HG02840 (cell line): ENCODE measurements at regions not wholly inside any gene's neighbourhood (a gene's known extent, or its start where the extent isn't known, plus 50 kb on each side); places are given as distances from the start of the nearest gene placed in this dataset.

Experiments
- ATAC-seq: cut with Tn5 transposase; IDR thresholded peaks from one replicate; pipeline ENCODE4 v1.9.1; 2021; ENCODE audit warnings: mild to moderate bottlenecking, moderate library complexity, moderate number of reproducible peaks; ENCODE audit not compliant: unreplicated experiment, low FRiP score

DNA sequence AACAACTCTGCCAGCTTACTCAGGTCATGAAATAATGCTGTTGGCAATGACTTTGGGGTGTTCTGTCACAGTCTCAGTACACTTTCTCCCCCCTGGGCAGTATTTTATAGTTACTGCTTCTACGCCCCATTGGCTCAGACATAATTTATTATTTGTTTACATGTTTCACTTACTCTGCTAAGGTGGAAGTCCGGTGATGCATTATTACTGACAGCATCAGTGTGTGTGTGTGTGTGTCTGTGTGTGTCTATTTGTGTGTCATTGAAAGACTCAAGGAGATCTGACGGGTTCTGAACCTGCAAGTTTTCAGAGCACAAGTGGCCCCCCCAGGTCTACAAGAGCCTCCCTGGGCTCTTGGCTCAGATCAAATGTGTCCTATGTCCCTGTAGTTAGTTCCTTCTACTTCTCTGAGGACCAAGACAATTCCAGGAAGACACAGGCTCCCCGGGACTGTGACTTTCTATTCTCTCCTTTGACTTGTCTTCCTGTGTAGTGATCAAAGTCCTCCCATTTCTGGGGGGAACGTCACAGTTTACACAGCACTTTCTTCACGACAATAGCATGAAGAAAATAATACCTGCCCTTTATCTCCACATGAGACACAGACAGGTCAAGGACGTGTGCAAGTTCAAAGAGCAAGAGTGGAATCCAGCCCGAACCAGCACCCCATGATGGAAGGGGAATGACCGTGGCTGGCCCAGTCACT, 283.7 kb upstream of the GATB start:
- ATAC-seq, result no peak

GRCh38 chr4:152041295-152041694, 280.5 kb upstream of the GATB start:
- ATAC-seq, result no peak

DNA sequence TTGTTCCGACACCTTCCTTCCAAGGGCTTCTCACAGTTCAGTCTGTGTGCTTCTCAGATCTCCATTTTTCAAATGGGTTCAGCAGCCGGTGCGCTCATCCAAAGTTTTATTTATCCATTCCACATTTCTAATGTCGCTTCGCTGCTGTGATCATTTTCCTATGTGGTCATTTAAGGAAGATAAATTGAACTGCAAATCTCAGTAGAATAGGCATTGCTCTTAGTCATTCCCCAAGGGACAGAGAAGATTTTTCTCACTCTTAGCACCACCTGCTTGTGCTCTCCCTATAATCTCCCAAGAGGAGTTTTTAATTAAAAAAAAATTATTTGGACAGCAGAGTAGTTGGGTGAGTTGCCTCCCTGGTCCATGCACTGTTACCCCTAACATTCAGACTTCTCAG, 278.9 kb upstream of the GATB start:
- ATAC-seq, result no peak

DNA sequence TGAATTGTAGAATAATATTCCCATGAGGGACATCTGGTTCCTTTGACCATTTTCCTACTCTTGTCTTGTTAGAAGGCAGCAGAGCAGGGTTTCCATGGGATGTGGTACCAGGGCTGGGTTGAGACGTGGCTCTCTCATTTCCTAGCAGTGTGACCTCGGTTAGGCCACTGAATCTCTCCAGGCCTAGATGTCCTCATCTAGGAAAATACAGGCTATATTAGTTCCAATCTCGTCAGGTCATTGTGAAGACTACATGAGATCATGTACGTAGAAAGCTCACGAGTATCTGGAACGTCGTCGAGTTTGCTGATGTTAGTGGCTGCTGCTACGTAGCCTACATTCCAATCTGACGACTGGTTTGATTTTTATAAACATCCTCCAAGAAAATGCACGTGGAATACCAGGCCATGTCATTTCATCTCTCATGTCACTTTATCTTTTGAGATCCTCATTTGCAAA, 278.2 kb upstream of the GATB start:
- ATAC-seq, result no peak

DNA sequence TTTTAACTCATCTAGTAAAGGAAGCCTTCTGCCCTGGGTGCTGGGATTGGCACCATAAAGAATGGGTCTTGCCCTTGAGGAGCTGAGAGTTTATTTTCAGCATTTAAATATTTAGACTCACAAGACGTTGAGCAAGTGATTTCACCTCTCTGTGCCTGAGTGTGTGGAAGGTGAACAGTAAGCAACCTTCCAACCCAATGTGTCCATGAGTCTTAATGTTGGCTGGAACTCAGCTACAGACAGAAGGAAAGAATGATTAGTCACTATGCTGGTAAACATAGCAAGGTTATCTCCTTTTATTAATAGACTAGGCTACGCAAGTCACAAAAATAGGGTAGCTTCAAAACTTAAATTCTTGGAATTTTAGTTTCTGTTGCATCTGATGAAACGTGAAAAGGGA, 277.4 kb upstream of the GATB start:
- ATAC-seq, result no peak

- ATAC-seq, result no peak
These were observed 276.6 kb upstream of the GATB start for GRCh38 chr4:152037435-152037834.

DNA sequence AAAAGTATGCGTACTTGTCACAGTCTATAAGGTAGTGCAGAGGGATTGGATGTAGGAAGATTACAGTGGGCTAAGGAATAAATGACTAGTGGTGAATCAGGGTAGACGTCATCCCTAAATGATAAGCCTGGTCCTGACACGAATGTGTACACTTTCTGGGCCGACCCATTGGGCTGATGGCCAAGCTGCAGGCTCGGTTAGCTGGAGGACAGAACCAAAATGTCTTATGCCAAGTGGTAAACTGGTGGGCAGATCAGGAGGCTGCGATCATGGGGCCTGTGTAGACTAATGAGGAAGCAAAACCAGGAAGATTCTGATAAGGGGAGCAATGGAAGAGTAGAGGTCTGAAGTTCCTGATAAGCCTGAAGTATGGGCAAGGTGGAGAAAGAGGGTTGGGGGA, 272.8 kb upstream of the GATB start:
- ATAC-seq, result no peak

GRCh38 chr4:152032722-152033131, 271.9 kb upstream of the GATB start:
- no peak for ATAC-seq

DNA sequence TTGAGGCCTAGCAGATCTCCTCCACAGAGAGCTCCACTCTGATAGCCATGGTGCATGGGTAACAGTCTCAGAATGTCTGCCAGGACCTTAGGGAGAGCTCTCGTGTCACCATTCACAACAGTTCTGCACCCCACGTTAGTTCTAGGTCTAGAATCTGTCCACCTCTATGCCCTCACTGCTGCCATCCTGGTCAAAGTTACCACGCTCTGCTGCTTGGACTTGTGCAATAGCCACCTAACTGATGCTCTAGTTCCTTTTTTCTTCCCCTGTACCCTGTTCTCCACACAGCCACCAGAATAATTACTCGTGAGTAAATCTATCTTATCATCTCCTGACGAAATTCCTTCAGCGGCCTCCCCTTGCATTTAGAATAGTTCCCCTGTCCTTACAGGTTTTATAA, 268.8 kb upstream of the GATB start:
- no peak for ATAC-seq

- peak; percentile 82 for ATAC-seq
These were observed 267.3 kb upstream of the GATB start for GRCh38 chr4:152028131-152028530.

DNA sequence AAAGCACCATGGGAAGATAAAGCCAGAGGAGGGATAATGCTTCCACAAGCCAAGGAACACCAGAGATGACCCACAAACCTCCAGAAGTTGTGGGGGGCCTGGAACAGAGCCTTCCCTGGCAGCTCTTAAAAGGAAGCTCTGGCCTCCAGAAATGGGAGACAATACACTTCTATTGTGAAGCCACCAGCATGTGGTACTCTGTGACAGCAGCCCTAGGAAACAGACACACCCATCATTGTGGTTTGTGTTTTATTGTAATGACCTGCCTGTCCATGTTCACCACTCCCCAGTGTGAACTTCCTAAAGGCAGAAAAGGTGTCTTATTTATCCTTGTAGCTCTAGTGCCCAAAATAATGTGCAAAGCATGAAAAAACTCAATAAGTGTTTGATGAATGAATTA, 264.1 kb upstream of the GATB start:
- no peak for ATAC-seq

DNA sequence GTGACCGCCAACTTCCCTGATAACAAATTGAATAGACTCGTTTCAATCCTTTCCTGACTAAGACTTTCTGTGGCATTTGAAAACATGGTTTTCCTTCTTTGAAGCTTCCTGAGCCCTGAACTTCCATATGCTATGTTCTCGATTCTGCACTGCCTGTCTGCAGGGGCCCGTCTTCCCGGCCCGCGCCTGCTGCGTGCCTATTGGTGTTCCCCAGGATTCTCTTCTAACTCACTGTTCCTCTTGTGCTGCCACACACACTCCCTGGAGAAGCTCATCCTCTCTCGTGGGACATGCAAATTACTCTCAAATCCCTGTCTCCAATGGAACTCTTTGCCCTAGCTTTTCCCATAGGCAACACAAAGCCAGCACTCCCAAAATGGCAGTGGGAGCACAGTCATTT, 262.9 kb upstream of the GATB start:
- ATAC-seq, result no peak

DNA sequence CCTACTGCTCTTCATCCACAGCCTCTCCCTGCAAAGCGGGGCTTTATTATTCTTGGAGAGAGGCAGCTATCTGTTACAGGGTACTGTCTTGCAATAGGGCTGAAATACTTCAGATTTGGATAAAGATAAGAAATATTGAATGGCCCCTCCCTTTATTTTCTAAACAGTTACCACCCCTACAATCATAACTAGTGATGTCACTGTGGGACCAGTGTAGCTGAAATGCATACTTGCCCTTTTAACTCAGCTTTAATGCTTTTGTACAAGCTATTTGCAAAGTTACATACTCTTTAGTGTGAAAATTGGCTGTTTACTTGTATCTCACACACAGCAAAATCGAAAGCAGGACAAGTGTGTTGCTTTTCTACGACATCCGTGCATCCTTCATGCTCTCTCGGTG, 261.7 kb upstream of the GATB start:
- ATAC-seq, result no peak

DNA sequence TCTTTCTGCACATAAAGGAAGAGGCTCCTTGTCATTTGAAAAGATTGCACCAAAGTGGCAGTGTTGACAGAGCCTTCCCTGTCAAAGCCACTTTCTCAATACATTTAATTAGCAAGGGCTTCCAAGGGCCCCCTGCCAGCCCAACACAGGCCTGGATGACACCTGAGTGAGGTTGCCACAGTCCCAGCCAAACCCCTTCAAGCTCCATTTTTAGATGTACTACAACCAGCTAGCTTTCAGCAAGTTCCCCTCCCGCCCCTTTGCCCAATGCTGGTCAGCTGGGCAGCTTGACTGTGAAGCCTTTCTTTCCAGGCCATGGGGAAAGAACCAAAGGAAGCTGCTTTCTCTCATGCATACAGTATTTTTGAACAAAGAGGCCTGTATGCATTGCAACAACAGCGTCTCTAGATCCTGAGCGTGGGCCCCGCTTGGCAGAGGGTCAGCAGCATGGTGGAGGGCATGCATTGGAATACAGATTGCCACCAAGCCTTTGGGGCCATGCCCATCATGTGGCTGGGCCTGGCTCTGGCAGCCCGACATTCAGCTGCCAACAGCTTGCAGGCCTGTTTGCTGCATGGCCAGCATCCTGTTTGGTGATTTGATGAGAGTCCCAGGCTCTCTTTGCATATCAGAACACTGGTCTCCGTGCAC, 261.1 kb upstream of the GATB start:
- no peak for ATAC-seq

- no peak for ATAC-seq
These were observed 259.3 kb upstream of the GATB start for GRCh38 chr4:152020073-152020472.

GRCh38 chr4:152016303-152016620, 255.5 kb upstream of the GATB start:
- no peak for ATAC-seq

- no peak for ATAC-seq
These were observed 254.9 kb upstream of the GATB start for GRCh38 chr4:152015597-152016302.

DNA sequence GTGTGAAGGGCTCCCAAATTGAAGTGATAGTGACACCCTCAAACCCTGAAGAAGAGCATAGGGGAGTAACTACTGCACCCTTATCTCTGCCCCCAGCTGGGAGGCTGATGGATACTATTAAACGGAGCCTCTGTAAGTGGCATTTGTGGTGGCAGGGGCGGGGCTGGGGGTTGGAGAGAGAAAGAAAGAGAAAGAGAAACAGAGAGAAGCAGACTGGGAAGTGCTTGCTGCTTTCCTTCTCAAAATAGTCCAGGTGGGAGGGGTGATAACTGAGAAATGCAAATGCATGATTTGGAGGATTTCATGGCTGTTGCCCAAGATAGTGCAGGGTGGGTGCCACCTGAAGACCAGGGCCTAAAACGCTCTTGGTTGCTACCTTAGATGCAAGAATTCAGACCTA, 253.5 kb upstream of the GATB start:
- peak; percentile 82 for ATAC-seq

DNA sequence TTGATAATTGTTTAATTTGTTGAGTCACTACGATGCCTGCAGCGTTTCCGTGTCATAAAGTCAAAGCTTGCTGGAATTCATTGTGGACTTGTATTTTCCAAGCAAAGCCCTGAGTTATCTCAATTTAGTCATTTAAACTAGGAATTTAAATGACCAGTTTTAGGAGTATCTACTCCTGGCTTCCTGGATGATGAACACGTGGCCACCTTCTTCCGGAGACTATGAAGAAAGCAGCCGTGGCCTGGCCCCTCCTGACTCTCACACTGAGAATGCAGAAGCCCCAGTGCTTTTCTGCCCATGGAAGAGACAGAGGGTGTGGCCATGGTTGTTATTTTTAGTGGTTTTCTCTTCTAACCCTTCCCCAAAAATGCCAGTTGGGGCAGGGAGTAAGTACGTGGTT, 250.7 kb upstream of the GATB start:
- ATAC-seq, result no peak

DNA sequence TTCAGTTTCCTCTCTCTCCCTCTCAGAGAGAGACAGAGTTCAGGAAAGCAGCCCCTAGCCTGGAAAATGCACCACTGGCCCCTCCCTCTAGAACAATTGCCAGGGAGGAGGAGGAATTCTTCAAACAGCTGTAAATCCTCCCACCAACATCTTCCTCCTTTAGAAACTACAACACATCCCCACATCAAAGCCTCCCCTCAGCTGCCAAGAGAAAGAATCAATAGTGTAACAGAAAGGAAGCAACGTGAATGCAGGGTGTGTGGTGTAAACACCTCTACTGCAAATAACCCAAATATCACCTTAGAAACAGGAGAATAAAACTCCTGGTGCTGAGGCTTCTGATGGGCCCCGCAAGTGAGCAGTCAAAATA, 249.9 kb upstream of the GATB start:
- ATAC-seq, result no peak

DNA sequence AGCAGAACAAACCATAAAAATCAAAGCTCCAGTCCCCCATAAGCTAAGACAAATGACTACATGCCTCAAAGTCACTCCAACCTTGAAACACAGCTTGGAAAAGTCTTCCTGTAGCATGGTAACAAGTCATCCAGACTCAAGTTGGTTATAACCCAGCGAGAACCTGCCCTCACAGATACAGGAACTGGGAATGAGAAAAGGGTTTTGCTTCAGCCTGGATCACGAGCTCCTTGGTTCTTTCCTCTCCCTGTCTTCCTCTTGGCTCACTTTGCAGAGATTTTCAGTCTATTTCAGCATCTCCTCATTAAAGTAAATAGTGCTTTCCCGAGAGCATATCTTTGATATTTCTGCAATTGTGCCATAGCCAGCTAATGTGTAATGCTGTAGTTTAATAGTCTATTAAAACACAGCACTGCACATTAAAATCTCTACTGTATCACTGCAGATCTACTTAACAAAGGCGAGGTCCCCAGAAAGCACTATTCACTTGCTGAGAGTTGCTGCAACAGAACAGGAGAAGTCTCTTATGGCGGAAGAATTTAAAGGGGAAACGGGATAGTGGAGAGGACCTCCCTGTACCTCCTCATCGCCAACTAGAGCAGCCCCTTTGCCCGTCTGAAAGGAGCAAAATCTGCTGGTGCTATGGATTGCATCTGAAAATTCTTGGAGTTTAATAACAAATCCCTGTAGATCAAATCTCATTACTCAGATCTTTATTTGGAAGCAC, 249.3 kb upstream of the GATB start:
- no peak for ATAC-seq
